ENCODE measurements at regions not wholly inside any gene's neighbourhood (a gene's known extent, or its start where the extent isn't known, plus 50 kb on each side); places are given as distances from the start of the nearest gene placed in this dataset.

DNA sequence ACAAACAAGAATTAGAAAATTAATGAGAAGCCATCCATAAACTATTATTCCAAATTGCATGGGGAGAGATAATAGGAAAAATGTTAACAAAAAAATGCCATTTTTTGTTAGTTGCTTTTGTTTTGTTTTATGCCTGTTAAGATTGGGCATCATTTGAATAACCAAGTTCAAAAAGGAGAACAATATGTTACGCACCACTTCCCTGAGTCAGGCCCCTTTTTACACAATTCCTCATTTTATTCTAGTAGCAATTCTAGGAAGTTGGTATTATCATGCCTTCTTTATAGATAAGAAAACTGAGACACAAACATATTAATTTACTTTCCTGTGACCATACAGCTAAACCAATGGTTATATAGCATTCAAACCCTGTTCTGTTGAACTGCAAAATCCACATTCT, 736.9 kb upstream of the CCDC54 start:
- TF ChIP-seq CTCF (IDR thresholded peaks at IDR 0.05; ENCODE audit: low read length) (no peak), EZH2 (IDR thresholded peaks at IDR 0.05; ENCODE audit: borderline replicate concordance, low read length) (no peak)

All from OCI-LY1 (cell line).